ENCODE measurements at regions not wholly inside any gene's neighbourhood (a gene's known extent, or its start where the extent isn't known, plus 50 kb on each side); places are given as distances from the start of the nearest gene placed in this dataset.

- TF ChIP-seq CTCF (IDR thresholded peaks at IDR 0.05), result no peak
- no peak overlapping the region for H3K27ac ChIP-seq
- H3K27me3 ChIP-seq (ENCODE audit: insufficient read depth in 3 of 3, low read length in 2 of 3), result no peaks in the 10 kb centered on the region
- no peak overlapping the region for H3K4me3 ChIP-seq
- DNase-seq (no peak), ATAC-seq (no peak)
- no peaks in the 10 kb centered on the region for H3K9me3 ChIP-seq
- WGBS, 3 donors, result 65 to 79% (median 67%) methylated on average over 4 of the region's 4 CpGs
- no peaks in the 10 kb centered on the region for H3K36me3 ChIP-seq (ENCODE audit: insufficient read depth in 1 of 2, low read depth in 1 of 2)
- H3K4me1 ChIP-seq, result no peaks in the 10 kb centered on the region
- intact Hi-C loops (cut with DNase I), result no loop called here
Observed at GRCh38 chr4:11636551-11636950, 207.9 kb upstream of the HS3ST1 start.

GRCh38 chr4:11636031-11636430 lies 207.3 kb upstream of the HS3ST1 start:
- Histone ChIP-seq H3K27ac (no peak overlapping the region), H3K27me3 (ENCODE audit: insufficient read depth in 3 of 3, low read length in 2 of 3) (no peaks in the 10 kb centered on the region), H3K4me3 (no peak overlapping the region), H3K9me3 (no peaks in the 10 kb centered on the region), H3K4me1 (no peaks in the 10 kb centered on the region), H3K36me3 (ENCODE audit: insufficient read depth in 1 of 2, low read depth in 1 of 2) (no peaks in the 10 kb centered on the region)
- DNase-seq, result no peak
- intact Hi-C loops (cut with DNase I), result no loop called here
- TF ChIP-seq CTCF (IDR thresholded peaks at IDR 0.05), result no peak
- WGBS, 3 donors, result 59 to 62% (median 62%) methylated on average over 3 of the region's 3 CpGs
- no peak for ATAC-seq

- H3K4me1 ChIP-seq, result no peaks in the 10 kb centered on the region
- WGBS, 3 donors, result 41 to 53% (median 53%) methylated on average over 2 of the region's 2 CpGs
- intact Hi-C loops (cut with DNase I), result no loop called here
- no peak for TF ChIP-seq CTCF (IDR thresholded peaks at IDR 0.05)
- H3K36me3 ChIP-seq (ENCODE audit: insufficient read depth in 1 of 2, low read depth in 1 of 2), result no peaks in the 10 kb centered on the region
- no peaks in the 10 kb centered on the region for H3K27me3 ChIP-seq (ENCODE audit: insufficient read depth in 3 of 3, low read length in 2 of 3)
- no peak overlapping the region for H3K4me3 ChIP-seq
- no peak for ATAC-seq
- DNase-seq, result no peak
- no peak overlapping the region for H3K27ac ChIP-seq
- no peaks in the 10 kb centered on the region for H3K9me3 ChIP-seq
Observed at GRCh38 chr4:11635342-11635741, 206.6 kb upstream of the HS3ST1 start.

- ATAC-seq, result no peak
- H3K27me3 ChIP-seq (ENCODE audit: insufficient read depth in 3 of 3, low read length in 2 of 3), result no peaks in the 10 kb centered on the region
- no peak overlapping the region for H3K4me3 ChIP-seq
- 74 to 93% (median 90%) methylated on average over 2 of the region's 2 CpGs for WGBS, 3 donors
- H3K9me3 ChIP-seq, result no peaks in the 10 kb centered on the region
- no peaks in the 10 kb centered on the region for H3K36me3 ChIP-seq (ENCODE audit: insufficient read depth in 1 of 2, low read depth in 1 of 2)
- no peak for DNase-seq
- TF ChIP-seq CTCF (IDR thresholded peaks at IDR 0.05), result no peak
- no peaks in the 10 kb centered on the region for H3K4me1 ChIP-seq
- no peak overlapping the region for H3K27ac ChIP-seq
- intact Hi-C loops (cut with DNase I), result no loop called here
Observed at GRCh38 chr4:11634283-11634682, 205.6 kb upstream of the HS3ST1 start.

- intact Hi-C loops (cut with DNase I), result no loop called here
- Histone ChIP-seq H3K36me3 (ENCODE audit: insufficient read depth in 1 of 2, low read depth in 1 of 2) (no peaks in the 10 kb centered on the region), H3K9me3 (no peaks in the 10 kb centered on the region), H3K4me3 (no peak overlapping the region), H3K27ac (no peak overlapping the region), H3K27me3 (ENCODE audit: insufficient read depth in 3 of 3, low read length in 2 of 3) (no peaks in the 10 kb centered on the region), H3K4me1 (no peaks in the 10 kb centered on the region)
- 69 to 82% (median 80%) methylated on average over 4 of the region's 4 CpGs for WGBS, 3 donors
- DNase-seq, result no peak
- no peak for TF ChIP-seq CTCF (IDR thresholded peaks at IDR 0.05)
- ATAC-seq, result no peak
Observed at GRCh38 chr4:11633430-11633829, 204.7 kb upstream of the HS3ST1 start.
